Astrocyte of the spinal cord (primary cell): ENCODE measurements at regions not wholly inside any gene's neighbourhood (a gene's known extent, or its start where the extent isn't known, plus 50 kb on each side); places are given as distances from the start of the nearest gene placed in this dataset.

ENCODE experiments used
- DNase-seq: peaks from one replicate; pipeline ENCODE4 v3.0.0; 2011; ENCODE audit warnings: low read depth, low spot score
- H3K4me3 ChIP-seq: 2 replicates; pipeline ENCODE4 v1.5.1; 2011; ENCODE audit warnings: low read depth, mild to moderate bottlenecking, low read length, moderate library complexity
- in situ Hi-C: cut with HindIII; loops from 2 replicates; pipeline ENCODE4 v1.10.0; 2017; ENCODE audit warnings: low sequenced_read_pairs
- TF ChIP-seq, protein P1 (sequence below): IDR thresholded peaks from 2 replicates; pipeline ENCODE4 v1.5.1; 2012; ENCODE audit warnings: low read depth, mild to moderate bottlenecking, low read length, inconsistent platforms

GRCh38 chr5:79893976-79894375, 97.1 kb downstream of the MTX3 start:
- in situ Hi-C loops: no loop called here
- DNase-seq: no peak
- no peak overlapping the region for H3K4me3 ChIP-seq
- TF ChIP-seq, protein P1, sequence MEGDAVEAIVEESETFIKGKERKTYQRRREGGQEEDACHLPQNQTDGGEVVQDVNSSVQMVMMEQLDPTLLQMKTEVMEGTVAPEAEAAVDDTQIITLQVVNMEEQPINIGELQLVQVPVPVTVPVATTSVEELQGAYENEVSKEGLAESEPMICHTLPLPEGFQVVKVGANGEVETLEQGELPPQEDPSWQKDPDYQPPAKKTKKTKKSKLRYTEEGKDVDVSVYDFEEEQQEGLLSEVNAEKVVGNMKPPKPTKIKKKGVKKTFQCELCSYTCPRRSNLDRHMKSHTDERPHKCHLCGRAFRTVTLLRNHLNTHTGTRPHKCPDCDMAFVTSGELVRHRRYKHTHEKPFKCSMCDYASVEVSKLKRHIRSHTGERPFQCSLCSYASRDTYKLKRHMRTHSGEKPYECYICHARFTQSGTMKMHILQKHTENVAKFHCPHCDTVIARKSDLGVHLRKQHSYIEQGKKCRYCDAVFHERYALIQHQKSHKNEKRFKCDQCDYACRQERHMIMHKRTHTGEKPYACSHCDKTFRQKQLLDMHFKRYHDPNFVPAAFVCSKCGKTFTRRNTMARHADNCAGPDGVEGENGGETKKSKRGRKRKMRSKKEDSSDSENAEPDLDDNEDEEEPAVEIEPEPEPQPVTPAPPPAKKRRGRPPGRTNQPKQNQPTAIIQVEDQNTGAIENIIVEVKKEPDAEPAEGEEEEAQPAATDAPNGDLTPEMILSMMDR: no peak

DNA sequence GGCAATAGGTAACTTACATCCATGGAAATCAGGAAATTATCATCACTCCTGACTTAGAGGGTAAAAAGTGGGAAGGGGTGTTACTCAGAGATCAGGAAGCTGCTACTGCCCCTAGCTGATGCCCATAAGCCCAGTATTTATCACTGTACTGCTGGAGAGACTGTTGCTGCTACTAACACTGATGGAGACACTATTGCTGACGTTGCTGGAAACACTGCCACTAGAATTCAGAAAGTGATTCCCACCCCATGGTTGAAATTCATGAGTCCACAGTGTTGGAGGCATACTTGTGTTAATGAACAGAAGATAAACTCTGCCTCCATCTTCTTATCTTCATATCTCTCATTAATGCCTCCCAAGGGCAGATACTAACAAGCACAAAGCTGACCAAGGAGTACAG, 97.6 kb downstream of the MTX3 start:
- DNase-seq: no peak
- TF ChIP-seq, protein P1: no peak
- in situ Hi-C loops: no loop called here
- H3K4me3 ChIP-seq: no peak overlapping the region

- in situ Hi-C loops: no loop called here
- DNase-seq: no peak
- no peak overlapping the region for H3K4me3 ChIP-seq
- TF ChIP-seq, protein P1: no peak
Measured at GRCh38 chr5:79890930-79891249, 100.2 kb downstream of the MTX3 start.

- TF ChIP-seq, protein P1: no peak
- no peak for DNase-seq
Measured at GRCh38 chr5:79890119-79890929, 100.7 kb downstream of the MTX3 start.

GRCh38 chr5:79888643-79889042, 102.4 kb downstream of the MTX3 start:
- no peak for DNase-seq
- TF ChIP-seq, protein P1: no peak
- H3K4me3 ChIP-seq: no peak overlapping the region
- in situ Hi-C loops: no loop called here

More at GRCh38 chr5:79890119-79890929, 100.7 kb downstream of the MTX3 start:
- no peak overlapping the region for H3K4me3 ChIP-seq
- in situ Hi-C loops: no loop called here

GRCh38 chr5:79886925-79887655, 104.0 kb downstream of the MTX3 start:
- in situ Hi-C loops: no loop called here
- DNase-seq: no peak
- TF ChIP-seq, protein P1: no peak
- H3K4me3 ChIP-seq: no peak overlapping the region
